MM.1S (cell line): ENCODE measurements at regions not wholly inside any gene's neighbourhood (a gene's known extent, or its start where the extent isn't known, plus 50 kb on each side); places are given as distances from the start of the nearest gene placed in this dataset.

Experiments used
- DNase-seq: peaks from one replicate; pipeline ENCODE4 v3.0.0-alpha.2; 2015
- H2AFZ ChIP-seq: fragments of 300-600 bp; sonication (generic); 2 replicates; pipeline ENCODE4 v1.6.0; 2016; ENCODE audit warnings: antibody characterized with exemption, low read length
- H3F3A ChIP-seq: fragments of 300-600 bp; sonication (generic); 2 replicates; pipeline ENCODE4 v1.6.1; 2016; ENCODE audit warnings: mild to moderate bottlenecking, antibody characterized with exemption, low read length, moderate library complexity, mixed read lengths; ENCODE audit not compliant: insufficient read depth
- H3K27ac ChIP-seq: fragments of 300-600 bp; sonication (generic); 2 replicates; pipeline ENCODE4 v1.5.1; 2016; ENCODE audit warnings: mild to moderate bottlenecking, low read length
- H3K27me3 ChIP-seq: fragments of 300-600 bp; sonication (generic); replicated peaks from 2 replicates; pipeline ENCODE4 v1.6.0; 2016; ENCODE audit warnings: low read length; ENCODE audit not compliant: insufficient read depth
- H3K36me3 ChIP-seq: fragments of 300-600 bp; sonication (generic); replicated peaks from 2 replicates; pipeline ENCODE4 v1.6.1; 2016; ENCODE audit warnings: mild to moderate bottlenecking, low read length, mixed read lengths; ENCODE audit not compliant: insufficient read depth
- H3K4me1 ChIP-seq: fragments of 300-600 bp; sonication (generic); 2 replicates; pipeline ENCODE4 v1.6.1; 2016; ENCODE audit warnings: low read length, mixed read lengths
- H3K4me2 ChIP-seq: fragments of 300-600 bp; sonication (generic); 2 replicates; pipeline ENCODE4 v1.6.0; 2016; ENCODE audit warnings: low read depth, low read length
- H3K4me3 ChIP-seq: fragments of 300-600 bp; sonication (generic); 2 replicates; pipeline ENCODE4 v1.5.1; 2016; ENCODE audit warnings: low read length, mixed read lengths
- H3K79me2 ChIP-seq: fragments of 300-600 bp; sonication (generic); 2 replicates; pipeline ENCODE4 v1.6.1; 2016; ENCODE audit warnings: mixed run types, low read length, mixed read lengths
- H3K9ac ChIP-seq: fragments of 300-600 bp; sonication (generic); 2 replicates; pipeline ENCODE4 v1.6.1; 2016; ENCODE audit warnings: low read length, mixed read lengths
- H3K9me2 ChIP-seq: fragments of 300-600 bp; sonication (generic); replicated peaks from 2 replicates; pipeline ENCODE4 v1.6.1; 2016; ENCODE audit warnings: mild to moderate bottlenecking, low read length, mixed read lengths; ENCODE audit not compliant: insufficient read depth
- H3K9me3 ChIP-seq: fragments of 300-600 bp; sonication (generic); replicated peaks from 2 replicates; pipeline ENCODE4 v1.6.1; 2016; ENCODE audit warnings: mild to moderate bottlenecking, low read length, mixed read lengths; ENCODE audit not compliant: insufficient read depth
- H4K20me1 ChIP-seq: fragments of 300-600 bp; sonication (generic); 2 replicates; pipeline ENCODE4 v1.6.1; 2016; ENCODE audit warnings: mild to moderate bottlenecking, low read length, moderate library complexity, mixed read lengths; ENCODE audit not compliant: insufficient read depth
- EZH2 ChIP-seq: fragments of 300-600 bp; sonication (generic); optimal IDR thresholded peaks from 2 replicates; pipeline ENCODE3; 2017; ENCODE audit warnings: low read depth, mild to moderate bottlenecking, antibody characterized with exemption, low read length, mixed read lengths
- EZH2phosphoT487 ChIP-seq: fragments of 300-600 bp; sonication (generic); IDR thresholded peaks from 2 replicates; pipeline ENCODE4 v1.6.1; 2018; ENCODE audit warnings: antibody characterized with exemption, low read length
- TF ChIP-seq, protein P1 (sequence below): fragments of 300-600 bp; sonication (generic); IDR thresholded peaks from 2 replicates; pipeline ENCODE4 v1.5.1; 2016; ENCODE audit warnings: antibody characterized with exemption, low read length, mixed read lengths

DNA sequence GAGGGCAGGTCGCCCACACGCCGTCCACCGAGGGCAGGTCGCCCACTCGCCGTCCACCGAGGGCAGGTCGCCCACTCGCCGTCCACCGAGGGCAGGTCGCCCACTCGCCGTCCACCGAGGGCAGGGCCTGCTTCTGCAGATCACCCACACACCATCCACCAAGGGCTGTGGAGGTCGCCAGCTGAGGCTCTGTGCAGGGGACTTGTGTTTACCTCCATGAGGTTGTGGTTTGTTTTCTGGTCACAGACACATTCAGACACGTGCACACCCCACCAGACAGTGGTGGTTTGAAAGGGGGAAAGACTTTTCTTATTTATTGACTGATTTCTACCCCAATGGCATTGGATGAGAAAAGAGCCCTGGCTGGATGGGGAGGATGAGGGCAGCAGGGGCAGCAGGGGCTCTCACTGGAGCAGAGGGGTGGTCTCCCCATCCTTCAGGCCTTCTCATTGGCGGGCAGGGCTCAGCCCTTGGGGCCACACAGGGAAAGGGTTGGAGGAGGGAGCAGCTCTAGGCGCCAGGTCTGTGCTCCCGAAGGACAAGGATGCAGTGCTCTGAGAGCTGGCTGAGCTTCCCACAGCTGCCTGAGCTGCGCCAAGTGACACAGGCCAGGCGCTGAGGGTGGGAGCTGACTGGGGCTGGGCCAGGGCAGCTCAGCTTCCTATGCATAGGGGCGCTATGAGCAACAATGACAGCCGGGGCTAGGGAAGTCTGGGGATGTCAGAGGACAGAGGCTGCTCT, 252.6 kb upstream of the B3GAT1 start:
- Histone ChIP-seq H3K4me3 (no peak overlapping the region), H3F3A (peaks cover 13% of the 10 kb centered on the region), H3K36me3 (no peaks in the 10 kb centered on the region), H3K27me3 (no peaks in the 10 kb centered on the region), H3K9ac (no peak overlapping the region), H2AFZ (no peak overlapping the region), H3K27ac (no peak overlapping the region), H3K4me1 (peaks cover 26% of the 10 kb centered on the region), H4K20me1 (no peaks in the 10 kb centered on the region), H3K79me2 (no peaks in the 10 kb centered on the region), H3K4me2 (no peak overlapping the region), H3K9me2 (no peaks in the 10 kb centered on the region), H3K9me3 (no peaks in the 10 kb centered on the region; the same call in 1 of the 2 replicates)
- DNase-seq: no peak
- TF ChIP-seq, protein P1, sequence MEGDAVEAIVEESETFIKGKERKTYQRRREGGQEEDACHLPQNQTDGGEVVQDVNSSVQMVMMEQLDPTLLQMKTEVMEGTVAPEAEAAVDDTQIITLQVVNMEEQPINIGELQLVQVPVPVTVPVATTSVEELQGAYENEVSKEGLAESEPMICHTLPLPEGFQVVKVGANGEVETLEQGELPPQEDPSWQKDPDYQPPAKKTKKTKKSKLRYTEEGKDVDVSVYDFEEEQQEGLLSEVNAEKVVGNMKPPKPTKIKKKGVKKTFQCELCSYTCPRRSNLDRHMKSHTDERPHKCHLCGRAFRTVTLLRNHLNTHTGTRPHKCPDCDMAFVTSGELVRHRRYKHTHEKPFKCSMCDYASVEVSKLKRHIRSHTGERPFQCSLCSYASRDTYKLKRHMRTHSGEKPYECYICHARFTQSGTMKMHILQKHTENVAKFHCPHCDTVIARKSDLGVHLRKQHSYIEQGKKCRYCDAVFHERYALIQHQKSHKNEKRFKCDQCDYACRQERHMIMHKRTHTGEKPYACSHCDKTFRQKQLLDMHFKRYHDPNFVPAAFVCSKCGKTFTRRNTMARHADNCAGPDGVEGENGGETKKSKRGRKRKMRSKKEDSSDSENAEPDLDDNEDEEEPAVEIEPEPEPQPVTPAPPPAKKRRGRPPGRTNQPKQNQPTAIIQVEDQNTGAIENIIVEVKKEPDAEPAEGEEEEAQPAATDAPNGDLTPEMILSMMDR: no peak
- TF ChIP-seq EZH2 (no peak), EZH2phosphoT487 (no peak)

DNA sequence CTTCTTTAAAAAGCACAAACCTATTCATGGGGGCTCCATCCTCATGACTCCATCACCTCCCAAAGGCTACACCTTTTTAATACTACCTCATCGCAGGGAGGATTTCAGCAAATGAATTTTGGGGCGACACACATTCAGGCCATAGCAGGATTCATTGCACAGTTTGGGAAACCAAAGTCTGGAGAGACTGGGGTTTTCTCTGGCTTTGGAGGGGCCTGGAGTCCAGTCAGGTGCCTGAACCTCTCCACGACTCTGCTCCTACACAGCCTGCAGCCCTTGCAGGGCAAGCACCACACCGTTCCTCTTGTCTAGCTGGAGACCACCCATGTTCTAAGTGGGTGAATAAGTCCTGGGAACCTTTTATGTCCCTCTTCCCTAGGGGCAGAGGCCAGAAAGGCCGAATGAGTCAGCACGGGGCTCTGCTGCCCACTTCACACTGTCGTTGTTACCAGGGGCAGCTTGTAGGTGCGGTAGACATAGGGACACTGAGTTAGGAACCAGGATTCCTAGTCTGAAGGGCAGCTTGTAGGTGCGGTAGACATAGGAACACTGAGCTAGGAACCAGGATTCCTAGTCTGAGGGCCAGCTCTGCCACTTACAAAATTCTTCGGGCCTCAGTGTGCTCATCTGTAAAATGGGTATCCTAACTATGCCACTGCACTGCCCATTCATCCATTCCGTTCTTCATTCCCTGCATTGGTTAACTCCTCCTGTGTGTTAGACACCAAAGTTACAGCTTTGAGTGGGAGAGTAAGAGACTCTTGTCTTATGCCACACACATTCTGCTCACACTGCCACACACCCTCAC, 251.7 kb upstream of the B3GAT1 start:
- Histone ChIP-seq H3K9ac (no peak overlapping the region), H4K20me1 (no peaks in the 10 kb centered on the region), H3K79me2 (no peaks in the 10 kb centered on the region), H3K4me3 (no peak overlapping the region), H2AFZ (no peak overlapping the region), H3F3A (peaks cover 13% of the 10 kb centered on the region), H3K4me1 (peaks cover 26% of the 10 kb centered on the region), H3K27ac (peak overlapping the region; percentile 79; the same call in 1 of the 2 replicates), H3K4me2 (no peak overlapping the region), H3K27me3 (no peaks in the 10 kb centered on the region), H3K9me2 (no peaks in the 10 kb centered on the region), H3K36me3 (no peaks in the 10 kb centered on the region), H3K9me3 (no peaks in the 10 kb centered on the region; the same call in 1 of the 2 replicates)
- TF ChIP-seq EZH2phosphoT487 (no peak), EZH2 (no peak)
- TF ChIP-seq, protein P1: no peak
- no peak for DNase-seq

GRCh38 chr11:134662629-134663360, 250.8 kb upstream of the B3GAT1 start:
- Histone ChIP-seq H3K4me2 (peak overlapping the region; percentile 50), H3K79me2 (no peaks in the 10 kb centered on the region), H3K9ac (peak overlapping the region; percentile 18; the same call in 1 of the 2 replicates), H3K9me2 (no peaks in the 10 kb centered on the region), H3K9me3 (no peaks in the 10 kb centered on the region; the same call in 1 of the 2 replicates), H4K20me1 (no peaks in the 10 kb centered on the region), H3F3A (peaks cover 13% of the 10 kb centered on the region), H3K27me3 (no peaks in the 10 kb centered on the region), H2AFZ (peak overlapping the region; percentile 27; the same call in 1 of the 2 replicates), H3K36me3 (no peaks in the 10 kb centered on the region), H3K4me1 (peaks cover 26% of the 10 kb centered on the region), H3K27ac (peak overlapping the region; percentile 79; the same call in 1 of the 2 replicates), H3K4me3 (no peak overlapping the region)
- no peak for TF ChIP-seq EZH2phosphoT487
- TF ChIP-seq, protein P1: no peak
- TF ChIP-seq EZH2: no peak
- DNase-seq: peak; percentile 52
